GM18907 (cell line): ENCODE measurements at regions not wholly inside any gene's neighbourhood (a gene's known extent, or its start where the extent isn't known, plus 50 kb on each side); places are given as distances from the start of the nearest gene placed in this dataset.

Experiments used
- ATAC-seq: cut with Tn5 transposase; IDR thresholded peaks from one replicate; pipeline ENCODE4 v1.9.1; 2021; ENCODE audit warnings: mild to moderate bottlenecking, moderate library complexity; ENCODE audit not compliant: unreplicated experiment

GRCh38 chr10:71042699-71043098, 154.3 kb upstream of the PCBD1 start:
- ATAC-seq = no peak

- ATAC-seq = no peak
Observed at GRCh38 chr10:71043858-71044257, 155.5 kb upstream of the PCBD1 start.

DNA sequence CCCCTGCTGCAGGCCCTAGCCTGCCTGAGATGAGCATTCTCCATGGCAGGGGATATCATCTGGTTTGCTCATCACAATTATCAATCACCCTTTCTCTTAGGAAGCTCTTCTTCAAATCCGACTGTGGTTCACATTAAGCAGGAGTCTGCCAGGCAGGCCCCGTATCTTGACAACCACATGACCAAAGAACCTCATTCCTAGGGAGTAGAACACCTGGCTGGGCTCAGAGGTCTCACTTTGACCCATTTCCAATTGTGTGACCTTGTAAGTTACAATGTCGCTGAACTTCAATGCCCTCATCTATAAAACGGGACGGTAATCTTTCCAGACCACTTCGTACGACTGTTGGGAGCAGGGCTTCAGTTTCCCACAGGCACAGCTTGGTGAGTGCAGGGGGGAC, 156.4 kb upstream of the PCBD1 start:
- ATAC-seq = no peak

GRCh38 chr10:71045204-71045809, 156.9 kb upstream of the PCBD1 start:
- no peak for ATAC-seq

DNA sequence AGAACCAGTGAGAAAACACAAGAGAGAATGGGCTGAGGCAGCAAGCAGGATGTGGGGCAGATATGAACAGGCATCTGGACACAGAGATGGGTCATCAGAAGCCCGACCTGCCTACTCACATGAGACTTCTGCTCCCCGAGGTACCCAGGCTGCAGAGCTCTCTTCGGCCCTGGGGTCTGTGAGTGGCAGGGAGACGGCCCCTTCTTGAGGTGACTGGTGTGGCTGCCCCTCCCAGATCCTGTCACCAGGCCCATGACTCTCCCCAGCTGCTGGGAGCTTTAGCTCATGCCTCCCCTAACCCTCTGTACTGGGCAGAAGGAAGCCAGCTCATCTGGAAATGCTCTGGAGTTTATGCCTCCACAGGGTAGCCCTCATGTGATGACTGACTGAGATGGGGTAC, 157.6 kb upstream of the PCBD1 start:
- no peak for ATAC-seq

- ATAC-seq = no peak
Observed at GRCh38 chr10:71046747-71047146, 158.4 kb upstream of the PCBD1 start.

DNA sequence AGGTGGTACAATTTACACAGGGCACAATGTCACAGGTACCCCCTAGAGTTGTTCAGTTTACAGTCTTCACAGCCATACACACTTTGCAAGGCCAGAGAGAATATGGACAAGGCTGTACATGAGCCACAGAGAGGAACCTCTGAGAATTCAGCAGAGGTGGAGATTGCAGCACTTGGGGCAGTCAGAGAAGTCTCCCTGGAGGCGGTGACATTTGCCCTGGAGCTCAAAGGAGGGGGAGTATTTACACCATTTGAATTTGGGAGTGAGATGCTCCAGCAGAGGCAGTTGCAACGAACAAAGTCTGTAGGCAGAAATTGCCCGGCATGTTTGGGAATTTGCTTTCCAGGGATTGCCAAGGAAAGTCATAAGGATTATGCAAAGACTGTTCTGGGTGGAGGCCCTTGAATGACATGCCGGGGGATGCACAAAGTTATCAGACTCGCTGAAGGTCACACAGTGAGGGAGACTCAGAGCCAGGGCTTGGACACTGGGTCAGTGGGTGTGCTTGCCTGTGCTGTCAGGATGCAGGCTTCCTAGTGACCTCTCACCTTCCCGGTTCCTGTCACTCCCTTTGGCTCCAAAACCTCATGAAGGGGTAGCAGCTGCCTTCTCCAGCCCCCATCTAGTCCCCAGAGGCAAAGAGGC, 160.7 kb upstream of the PCBD1 start:
- no peak for ATAC-seq

DNA sequence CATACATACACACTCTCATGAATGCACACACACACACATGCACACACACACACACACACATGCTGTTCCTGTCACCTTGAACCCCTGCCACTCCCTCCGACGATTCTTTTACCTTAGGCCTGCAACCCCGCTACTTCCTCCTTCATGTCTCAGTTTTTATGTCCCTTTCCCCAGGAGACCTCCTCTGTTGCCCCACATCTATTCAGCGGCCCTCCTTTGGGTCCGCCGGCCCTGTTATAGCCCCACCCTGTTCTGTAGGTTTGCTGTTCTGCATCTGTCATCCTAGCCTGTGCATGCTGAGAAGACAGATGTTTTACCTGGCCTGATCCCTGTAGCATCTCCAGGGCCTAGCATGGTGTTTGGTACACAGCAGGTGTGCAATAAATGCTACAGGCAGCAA, 161.6 kb upstream of the PCBD1 start:
- no peak for ATAC-seq

DNA sequence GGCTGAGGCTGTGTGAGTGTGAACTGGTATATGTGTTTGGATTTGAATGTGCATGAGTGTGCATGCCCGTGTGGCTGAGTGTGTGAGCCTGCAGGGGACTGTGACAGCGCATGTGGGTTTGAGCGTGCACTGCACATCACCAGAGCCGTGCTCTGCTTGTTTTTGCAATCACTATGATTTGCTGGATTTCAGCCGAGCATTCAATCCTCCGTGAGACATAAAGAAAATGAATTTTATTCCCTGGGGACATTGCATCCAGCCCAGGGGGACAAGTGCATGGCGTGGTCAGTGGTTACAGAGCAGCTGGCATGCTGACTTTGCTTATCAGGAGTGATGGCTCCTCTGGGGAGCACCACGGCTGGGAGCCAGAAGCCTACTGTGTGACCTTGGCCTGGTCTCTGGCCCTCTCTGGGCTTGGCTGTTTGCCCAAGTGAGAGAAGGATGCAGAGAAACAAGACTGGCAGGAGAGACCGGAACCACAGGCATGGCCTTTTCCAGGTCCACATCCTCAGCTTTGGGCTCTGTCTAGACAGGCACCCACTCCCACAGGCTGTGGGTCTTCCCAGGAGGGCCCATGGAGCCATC, 160.2 kb upstream of the UNC5B start:
- no peak for ATAC-seq

DNA sequence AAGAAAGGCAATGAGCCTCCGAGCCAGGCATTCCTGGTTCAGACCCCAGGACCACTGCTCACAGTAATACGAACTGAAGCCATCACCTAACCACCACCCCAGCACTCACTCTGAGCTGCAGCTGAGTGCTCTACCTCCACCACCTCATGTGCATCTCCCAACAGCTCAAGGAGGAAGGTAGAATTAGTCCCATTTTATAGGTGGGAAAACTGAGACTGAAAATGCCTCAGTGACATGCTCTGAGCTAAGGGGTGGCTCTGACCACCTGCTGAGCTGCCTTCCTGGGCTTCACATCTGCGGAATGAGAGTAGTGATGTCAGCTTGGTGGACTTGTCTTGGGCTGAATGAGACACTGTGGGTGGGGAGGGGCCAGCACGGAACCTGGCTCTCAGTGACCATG, 159.7 kb upstream of the UNC5B start:
- ATAC-seq = no peak

DNA sequence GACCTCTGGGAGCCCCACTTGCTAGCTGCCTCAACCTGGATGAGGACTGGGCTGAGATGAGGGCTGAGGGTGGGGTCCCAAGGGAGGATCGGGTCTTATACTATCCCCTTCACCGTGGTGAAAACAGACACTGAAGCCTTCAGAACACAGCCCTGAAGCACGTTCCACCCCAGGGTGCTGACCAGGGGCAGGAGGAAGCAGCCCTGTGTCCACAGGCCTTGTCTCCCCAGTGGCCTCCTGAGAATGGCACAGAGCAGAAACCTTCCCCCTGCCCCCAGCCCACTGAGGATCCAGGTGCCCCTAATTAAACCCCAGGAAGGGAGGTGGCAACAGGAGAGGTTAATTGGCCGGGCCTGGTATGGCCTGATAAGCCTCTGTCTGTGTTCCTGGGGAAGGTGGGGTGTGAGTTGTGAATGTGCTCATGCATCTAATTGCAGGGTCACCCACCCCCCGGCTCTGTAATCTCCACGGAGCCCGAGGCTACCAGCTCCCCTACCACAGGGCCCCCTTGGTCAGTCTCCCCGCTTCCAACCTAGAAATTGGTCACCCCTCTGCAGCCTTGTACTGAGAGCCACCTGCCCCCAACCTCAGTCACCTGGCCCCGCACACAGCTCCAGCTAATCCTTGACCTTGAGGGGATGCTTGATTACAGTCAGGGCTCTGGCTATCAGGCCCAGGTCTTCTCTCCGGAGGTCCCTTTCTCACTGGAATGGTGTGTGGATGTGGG, 159.0 kb upstream of the UNC5B start:
- ATAC-seq = no peak

- ATAC-seq = no peak
Observed at GRCh38 chr10:71058308-71058707, 154.1 kb upstream of the UNC5B start.

- no peak for ATAC-seq
Observed at GRCh38 chr10:71059054-71059818, 153.1 kb upstream of the UNC5B start.

DNA sequence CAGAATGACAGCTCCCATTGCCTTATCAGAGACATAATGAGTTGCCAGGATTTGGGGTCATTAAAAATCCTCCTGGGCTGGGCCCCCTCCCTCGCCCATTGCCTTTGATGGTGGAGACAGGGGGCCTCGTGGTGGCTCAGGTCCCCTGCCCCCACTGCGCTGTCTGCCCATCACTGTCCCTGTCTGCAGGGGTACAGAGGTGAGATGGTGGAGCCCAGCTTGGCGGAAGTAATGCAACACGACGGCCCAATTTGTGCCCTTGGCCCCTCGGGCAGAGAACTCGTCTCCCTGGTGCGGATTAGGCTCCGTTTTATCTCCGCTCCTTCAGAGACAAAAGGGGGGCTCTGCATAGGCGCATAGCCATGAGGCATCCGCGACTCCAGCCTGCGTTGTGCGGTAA, 152.4 kb upstream of the UNC5B start:
- ATAC-seq = no peak

DNA sequence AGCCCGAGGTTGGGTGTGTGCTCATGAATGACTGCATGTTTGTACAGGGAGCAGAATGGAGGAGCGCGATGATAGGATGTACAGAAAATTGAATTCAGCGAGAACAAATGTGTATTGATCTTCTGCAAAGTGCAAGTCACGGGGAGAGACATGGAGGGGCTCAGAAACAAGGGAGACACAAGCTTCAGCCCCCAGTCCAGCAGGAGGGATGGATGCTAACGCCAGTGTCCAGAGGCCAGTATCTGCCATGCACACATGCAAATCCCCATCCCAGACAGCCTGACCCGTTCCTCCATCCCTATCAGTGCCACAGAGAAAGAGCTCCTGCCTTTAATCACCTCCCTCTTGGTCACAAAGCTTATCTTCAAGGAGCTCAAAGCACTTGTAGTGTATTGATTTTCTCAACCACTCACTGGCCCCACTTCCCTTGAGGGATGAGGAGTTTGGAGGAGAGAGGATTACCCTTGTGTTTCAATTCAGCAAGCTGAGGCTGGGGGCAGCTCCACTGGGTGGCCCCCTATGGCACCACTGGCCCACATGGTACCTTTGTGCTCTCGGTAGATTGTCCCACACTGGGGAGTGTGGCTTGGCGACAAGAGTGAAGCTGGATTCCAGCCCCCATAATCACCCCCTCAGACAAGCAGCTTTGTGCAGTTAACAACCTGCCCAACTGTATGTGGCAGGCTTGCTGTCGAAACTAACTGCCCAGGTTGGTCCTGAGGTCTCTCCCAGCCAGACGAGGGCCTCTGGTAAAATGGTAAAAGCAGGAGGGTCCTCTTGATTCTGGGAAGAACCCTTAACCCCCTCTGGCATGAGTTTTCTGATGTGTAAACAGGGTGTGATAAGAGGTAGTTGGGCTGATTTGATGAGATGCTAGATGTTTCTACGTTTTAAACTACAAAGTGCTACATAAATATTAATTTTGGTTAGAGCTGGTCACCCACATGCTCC, 151.6 kb upstream of the UNC5B start:
- ATAC-seq = no peak

- ATAC-seq = no peak
Observed at GRCh38 chr10:71061472-71061871, 150.9 kb upstream of the UNC5B start.

GRCh38 chr10:71062156-71062555, 150.2 kb upstream of the UNC5B start:
- no peak for ATAC-seq

- ATAC-seq = no peak
Observed at GRCh38 chr10:71063401-71063800, 149.0 kb upstream of the UNC5B start.

DNA sequence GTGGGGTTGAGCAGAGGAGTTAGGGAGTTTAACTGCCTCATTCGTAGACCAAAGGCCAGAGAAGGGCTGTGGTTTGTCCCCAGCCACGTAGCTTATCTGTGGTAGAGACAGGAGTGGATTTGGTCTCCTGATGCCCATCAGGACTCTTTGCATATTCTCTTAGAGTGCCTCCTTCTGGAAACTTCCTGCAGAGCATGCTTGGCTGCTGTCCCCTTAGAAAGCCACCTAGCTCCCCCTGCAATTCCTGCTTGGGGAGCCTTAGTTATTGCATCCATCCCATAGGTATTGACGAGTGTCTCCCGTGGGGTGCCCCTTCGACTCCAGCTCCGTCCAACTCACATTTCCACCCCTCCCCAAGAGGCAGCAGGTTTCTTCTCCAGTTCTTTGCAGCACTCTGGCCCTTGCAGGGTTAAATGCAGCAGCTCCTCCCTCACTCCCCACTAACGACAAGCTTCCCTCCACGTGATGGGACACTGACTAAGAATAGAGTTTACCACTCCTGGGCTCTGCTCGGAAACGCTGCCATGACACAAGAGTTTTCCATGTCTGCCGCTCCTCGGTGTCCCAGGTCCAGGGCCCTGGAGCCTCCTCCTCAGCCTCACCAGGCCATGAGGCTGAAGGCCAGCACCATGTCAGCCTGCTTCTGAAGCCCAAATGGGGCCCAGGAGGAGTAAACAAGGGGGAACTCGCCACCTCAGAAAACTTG, 147.8 kb upstream of the UNC5B start:
- ATAC-seq = no peak

- ATAC-seq = no peak
Observed at GRCh38 chr10:71065659-71066058, 146.7 kb upstream of the UNC5B start.
